ENCODE measurements at regions not wholly inside any gene's neighbourhood (a gene's known extent, or its start where the extent isn't known, plus 50 kb on each side); places are given as distances from the start of the nearest gene placed in this dataset.
"Not testable (repeated sequence)": the region's sequence is repeated elsewhere in the genome, so short reads cannot be mapped to it uniquely, and the experiment has no call there.

DNA sequence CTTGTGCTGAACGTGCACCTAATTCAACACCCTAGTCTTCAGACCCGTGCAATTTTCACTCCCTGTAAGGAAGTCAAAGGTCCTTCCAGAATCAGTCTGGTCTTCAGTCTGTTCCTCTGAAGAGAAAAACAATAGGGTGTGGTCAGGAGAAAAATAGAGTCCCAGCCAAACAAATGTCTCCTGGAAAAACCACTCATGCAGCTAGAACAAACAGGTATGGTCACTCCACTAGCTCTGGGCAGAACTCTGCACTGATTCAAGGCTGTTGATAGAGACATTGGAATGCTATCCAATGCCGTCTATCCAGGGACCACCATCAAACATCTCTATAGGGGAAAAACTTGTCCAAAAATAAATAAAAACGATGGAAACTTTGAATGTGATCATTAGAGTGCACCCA is 81.8 kb upstream of the MAP3K1 start:
- peaks cover 17% of the 10 kb centered on the region for H3K4me1 ChIP-seq (ENCODE audit: control insufficient read depth, insufficient read depth, low read length)
- H3K36me3 ChIP-seq (ENCODE audit: control insufficient read depth, insufficient read depth, low read length), result no peaks in the 10 kb centered on the region
- DNase-seq (ENCODE audit: low read depth in 4 of 6, low spot score in 6 of 6), result no peak
- H3K27me3 ChIP-seq (ENCODE audit: control insufficient read depth, insufficient read depth, low read length), result no peaks in the 10 kb centered on the region
- H3K27ac ChIP-seq (ENCODE audit: low read depth, low read length), result no peak overlapping the region
- H3K9me3 ChIP-seq (ENCODE audit: control insufficient read depth, insufficient read depth, low read length), result no peaks in the 10 kb centered on the region
- no peak overlapping the region for H3K4me3 ChIP-seq (ENCODE audit: low read depth, low read length)
- 54% methylated on average over 3 of the region's 4 CpGs for WGBS (ENCODE audit: insufficient coverage)

DNA sequence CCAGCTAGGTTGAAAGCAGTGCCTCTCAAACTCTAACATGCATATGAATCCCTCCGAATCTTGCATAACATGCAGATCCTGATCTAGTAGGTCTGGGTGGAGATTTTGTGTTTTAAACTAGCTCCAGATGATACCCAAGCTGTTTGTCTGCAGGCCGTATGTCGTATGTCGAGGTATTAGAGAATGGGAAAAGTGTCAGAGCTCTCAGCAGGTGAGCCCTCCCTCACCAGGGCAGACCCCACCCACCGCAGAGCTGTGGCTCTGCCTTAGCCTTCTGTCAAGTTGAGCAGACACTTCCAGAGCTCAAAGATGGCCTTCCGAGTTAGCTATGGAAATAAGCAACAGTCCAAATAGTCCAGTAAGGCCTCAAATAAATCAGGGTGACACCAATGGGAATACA is 83.2 kb upstream of the MAP3K1 start:
- Histone ChIP-seq H3K9me3 (ENCODE audit: control insufficient read depth, insufficient read depth, low read length) (no peaks in the 10 kb centered on the region), H3K27me3 (ENCODE audit: control insufficient read depth, insufficient read depth, low read length) (no peaks in the 10 kb centered on the region), H3K36me3 (ENCODE audit: control insufficient read depth, insufficient read depth, low read length) (no peaks in the 10 kb centered on the region), H3K27ac (ENCODE audit: low read depth, low read length) (no peak overlapping the region), H3K4me3 (ENCODE audit: low read depth, low read length) (no peak overlapping the region), H3K4me1 (ENCODE audit: control insufficient read depth, insufficient read depth, low read length) (peaks cover 17% of the 10 kb centered on the region)
- DNase-seq (ENCODE audit: low read depth in 4 of 6, low spot score in 6 of 6), result no peak
- WGBS (ENCODE audit: insufficient coverage), result no CpG with 5 or more reads among the region's 6 CpGs

DNA sequence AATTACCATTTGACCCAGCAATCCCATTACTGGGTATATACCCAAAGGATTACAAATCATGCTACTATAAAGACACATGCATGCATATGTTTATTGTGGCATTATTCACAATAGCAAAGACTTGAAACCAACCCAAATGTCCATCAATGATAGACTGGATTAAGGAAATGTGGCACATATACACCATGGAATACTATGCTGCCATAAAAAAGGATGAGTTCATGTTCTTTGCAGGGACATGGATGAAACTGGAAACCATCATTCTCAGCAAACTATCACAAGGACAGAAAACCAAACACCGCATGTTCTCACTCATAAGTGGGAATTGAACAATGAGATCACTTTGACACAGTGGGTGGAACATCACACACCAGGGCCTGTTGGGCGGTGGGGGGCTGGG is 83.9 kb upstream of the MAP3K1 start:
- not testable (repeated sequence) for H3K4me3 ChIP-seq (ENCODE audit: low read depth, low read length); H3K36me3 ChIP-seq (ENCODE audit: control insufficient read depth, insufficient read depth, low read length); DNase-seq (ENCODE audit: low read depth in 4 of 6, low spot score in 6 of 6); H3K27me3 ChIP-seq (ENCODE audit: control insufficient read depth, insufficient read depth, low read length); H3K27ac ChIP-seq (ENCODE audit: low read depth, low read length); H3K9me3 ChIP-seq (ENCODE audit: control insufficient read depth, insufficient read depth, low read length)
- WGBS (ENCODE audit: insufficient coverage), result no CpG with 5 or more reads among the region's 2 CpGs
- peaks cover 17% of the 10 kb centered on the region for H3K4me1 ChIP-seq (ENCODE audit: control insufficient read depth, insufficient read depth, low read length)

DNA sequence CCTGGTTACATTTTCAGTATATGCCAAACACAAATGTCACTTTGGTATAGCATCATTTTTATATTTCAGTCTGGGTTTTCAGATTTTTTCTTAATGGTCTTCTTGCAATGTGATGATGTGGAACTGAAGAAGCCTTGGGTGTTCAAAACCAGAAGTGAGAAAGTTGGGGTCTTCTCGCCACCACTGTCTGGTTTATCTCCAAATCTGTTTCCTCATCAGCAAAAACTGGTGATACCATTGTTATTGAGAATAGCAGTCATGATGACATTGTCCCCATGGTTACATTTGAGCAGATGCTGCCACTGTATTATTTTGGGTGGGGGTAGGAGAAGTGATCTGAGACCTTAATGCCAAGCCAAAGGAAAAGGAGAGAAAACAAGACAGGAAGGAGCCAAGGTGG is 85.9 kb upstream of the MAP3K1 start:
- H3K4me3 ChIP-seq (ENCODE audit: low read depth, low read length), result no peak overlapping the region
- no CpG with 5 or more reads among the region's 1 CpG for WGBS (ENCODE audit: insufficient coverage)
- no peaks in the 10 kb centered on the region for H3K9me3 ChIP-seq (ENCODE audit: control insufficient read depth, insufficient read depth, low read length)
- DNase-seq (ENCODE audit: low read depth in 4 of 6, low spot score in 6 of 6), result no peak
- no peaks in the 10 kb centered on the region for H3K27me3 ChIP-seq (ENCODE audit: control insufficient read depth, insufficient read depth, low read length)
- peaks cover 12% of the 10 kb centered on the region for H3K4me1 ChIP-seq (ENCODE audit: control insufficient read depth, insufficient read depth, low read length)
- no peaks in the 10 kb centered on the region for H3K36me3 ChIP-seq (ENCODE audit: control insufficient read depth, insufficient read depth, low read length)
- H3K27ac ChIP-seq (ENCODE audit: low read depth, low read length), result no peak overlapping the region

DNA sequence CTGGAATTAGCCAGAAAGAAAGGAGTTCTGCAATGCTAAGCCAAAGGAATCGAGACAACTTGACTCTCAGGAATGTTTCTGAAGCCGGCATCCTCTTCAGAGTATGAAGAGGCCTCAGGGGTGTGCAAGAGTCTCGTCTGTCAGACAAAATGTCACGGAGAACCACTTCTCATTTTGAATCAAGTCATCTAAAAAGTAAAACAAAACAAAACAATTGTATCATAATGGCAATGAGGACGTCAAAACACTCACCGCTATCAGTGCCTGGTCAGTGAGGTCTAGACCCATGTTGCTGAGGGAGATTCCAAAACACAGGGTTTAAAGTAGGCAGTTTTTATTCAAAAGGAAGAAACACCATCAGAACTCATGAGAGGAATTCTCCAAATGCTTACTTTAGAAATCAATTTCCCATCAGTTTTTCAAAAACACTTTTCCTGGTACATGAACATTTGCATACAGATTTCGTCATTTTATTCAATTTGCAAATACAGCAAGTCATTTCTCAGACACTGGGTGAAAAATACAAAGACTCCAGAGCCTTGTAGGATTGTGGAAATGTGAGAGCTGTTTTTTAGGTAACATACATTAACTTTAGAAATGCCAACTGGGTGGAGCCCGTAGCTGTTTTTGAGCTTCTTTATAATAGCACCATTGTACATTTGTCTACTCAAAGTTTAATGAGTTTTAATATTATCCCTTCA is 89.5 kb upstream of the MAP3K1 start:
- H3K27me3 ChIP-seq (ENCODE audit: control insufficient read depth, insufficient read depth, low read length), result no peaks in the 10 kb centered on the region
- no peak overlapping the region for H3K27ac ChIP-seq (ENCODE audit: low read depth, low read length)
- no peaks in the 10 kb centered on the region for H3K9me3 ChIP-seq (ENCODE audit: control insufficient read depth, insufficient read depth, low read length)
- H3K4me3 ChIP-seq (ENCODE audit: low read depth, low read length), result no peak overlapping the region
- H3K4me1 ChIP-seq (ENCODE audit: control insufficient read depth, insufficient read depth, low read length), result no peaks in the 10 kb centered on the region
- WGBS (ENCODE audit: insufficient coverage), result 77% methylated on average over 4 of the region's 8 CpGs
- no peaks in the 10 kb centered on the region for H3K36me3 ChIP-seq (ENCODE audit: control insufficient read depth, insufficient read depth, low read length)
- no peak for DNase-seq (ENCODE audit: low read depth in 4 of 6, low spot score in 6 of 6)

DNA sequence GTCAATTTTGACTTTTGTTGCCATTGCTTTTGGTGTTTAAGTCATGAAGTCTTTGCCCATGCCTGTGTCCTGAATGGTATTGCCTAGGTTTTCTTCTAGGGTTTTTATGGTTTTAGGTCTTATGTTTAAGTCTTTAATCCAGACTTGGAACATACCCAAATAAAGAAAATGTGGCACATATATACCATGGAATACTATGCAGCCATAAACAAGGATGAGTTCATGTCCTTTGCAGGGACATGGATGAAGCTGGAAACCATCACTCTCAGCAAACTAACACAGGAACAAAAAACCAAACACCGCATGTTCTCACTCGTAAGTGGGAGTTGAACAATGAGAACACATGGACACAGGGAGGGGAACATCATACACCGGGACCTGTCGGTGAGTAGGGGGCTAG is 90.5 kb upstream of the MAP3K1 start:
- H3K27me3 ChIP-seq (ENCODE audit: control insufficient read depth, insufficient read depth, low read length); DNase-seq (ENCODE audit: low read depth in 4 of 6, low spot score in 6 of 6); H3K4me3 ChIP-seq (ENCODE audit: low read depth, low read length); H3K27ac ChIP-seq (ENCODE audit: low read depth, low read length); H3K4me1 ChIP-seq (ENCODE audit: control insufficient read depth, insufficient read depth, low read length); H3K9me3 ChIP-seq (ENCODE audit: control insufficient read depth, insufficient read depth, low read length); H3K36me3 ChIP-seq (ENCODE audit: control insufficient read depth, insufficient read depth, low read length): not testable (repeated sequence)
- 100% methylated on average over 3 of the region's 4 CpGs for WGBS (ENCODE audit: insufficient coverage)

DNA sequence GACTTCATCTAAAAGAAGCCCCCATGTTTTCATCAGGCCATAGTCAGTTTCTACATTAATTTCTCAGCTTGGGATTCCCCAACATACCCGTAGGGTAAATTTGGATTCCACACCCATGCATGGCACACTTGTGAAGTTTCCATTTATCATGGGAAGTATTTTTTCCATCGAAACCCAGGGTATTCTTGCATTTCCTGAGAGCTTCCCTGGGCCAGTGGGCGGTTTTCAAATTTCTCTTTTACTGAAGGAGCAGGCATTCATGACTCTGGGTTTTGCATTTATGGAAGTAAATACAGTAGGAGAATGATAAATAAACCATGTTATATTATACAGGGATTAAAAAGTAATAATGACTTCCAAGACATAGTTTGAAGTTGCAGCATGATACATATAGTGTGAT is 93.0 kb upstream of the MAP3K1 start:
- Histone ChIP-seq H3K9me3 (ENCODE audit: control insufficient read depth, insufficient read depth, low read length) (no peaks in the 10 kb centered on the region), H3K36me3 (ENCODE audit: control insufficient read depth, insufficient read depth, low read length) (no peaks in the 10 kb centered on the region), H3K4me1 (ENCODE audit: control insufficient read depth, insufficient read depth, low read length) (peaks cover 4% of the 10 kb centered on the region), H3K27me3 (ENCODE audit: control insufficient read depth, insufficient read depth, low read length) (no peaks in the 10 kb centered on the region), H3K27ac (ENCODE audit: low read depth, low read length) (no peak overlapping the region), H3K4me3 (ENCODE audit: low read depth, low read length) (no peak overlapping the region)
- no peak for DNase-seq (ENCODE audit: low read depth in 4 of 6, low spot score in 6 of 6)
- 100% methylated on average over 1 of the region's 3 CpGs for WGBS (ENCODE audit: insufficient coverage)

GRCh38 chr5:56717253-56717987 is 97.9 kb upstream of the MAP3K1 start:
- peak in 2 of 6 donors; percentile 19 to 29 for DNase-seq (ENCODE audit: low read depth in 4 of 6, low spot score in 6 of 6)
- no peaks in the 10 kb centered on the region for H3K9me3 ChIP-seq (ENCODE audit: control insufficient read depth, insufficient read depth, low read length)
- H3K36me3 ChIP-seq (ENCODE audit: control insufficient read depth, insufficient read depth, low read length), result no peaks in the 10 kb centered on the region
- no peak overlapping the region for H3K27ac ChIP-seq (ENCODE audit: low read depth, low read length)
- no peaks in the 10 kb centered on the region for H3K27me3 ChIP-seq (ENCODE audit: control insufficient read depth, insufficient read depth, low read length)
- H3K4me3 ChIP-seq (ENCODE audit: low read depth, low read length), result no peak overlapping the region
- H3K4me1 ChIP-seq (ENCODE audit: control insufficient read depth, insufficient read depth, low read length), result peaks cover 7% of the 10 kb centered on the region
- 57% methylated on average over 7 of the region's 11 CpGs for WGBS (ENCODE audit: insufficient coverage)

DNA sequence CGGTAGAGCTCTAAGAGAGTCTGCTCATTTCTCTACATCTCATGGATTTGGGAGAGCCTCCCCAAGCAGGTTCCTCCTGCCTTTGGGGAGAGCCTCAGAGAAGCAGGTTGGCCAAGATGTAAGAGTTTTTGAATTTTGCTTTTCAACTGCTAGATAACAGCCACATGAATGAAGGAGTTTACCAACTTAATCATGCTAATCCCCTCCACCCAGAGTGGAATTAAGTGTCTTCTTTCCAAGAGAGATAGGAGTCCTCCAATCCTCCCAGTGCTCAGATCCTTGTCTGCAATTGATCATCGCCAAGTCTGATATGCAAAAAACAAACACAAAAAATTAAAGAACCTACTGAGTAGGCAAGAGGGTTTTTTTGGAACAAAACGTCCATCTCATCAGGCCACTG is 99.4 kb upstream of the MAP3K1 start:
- WGBS (ENCODE audit: insufficient coverage), result 100% methylated on average over 2 of the region's 3 CpGs

More for the DNA sequence above, 99.4 kb upstream of the MAP3K1 start:
- H3K4me1 ChIP-seq (ENCODE audit: control insufficient read depth, insufficient read depth, low read length), result peaks cover 7% of the 10 kb centered on the region
- H3K27ac ChIP-seq (ENCODE audit: low read depth, low read length), result no peak overlapping the region
- H3K9me3 ChIP-seq (ENCODE audit: control insufficient read depth, insufficient read depth, low read length), result no peaks in the 10 kb centered on the region
- no peak for DNase-seq (ENCODE audit: low read depth in 4 of 6, low spot score in 6 of 6)
- no peak overlapping the region for H3K4me3 ChIP-seq (ENCODE audit: low read depth, low read length)
- H3K36me3 ChIP-seq (ENCODE audit: control insufficient read depth, insufficient read depth, low read length), result no peaks in the 10 kb centered on the region
- H3K27me3 ChIP-seq (ENCODE audit: control insufficient read depth, insufficient read depth, low read length), result no peaks in the 10 kb centered on the region

Data from spinal cord (tissue), 9 donors.